HCT116 (cell line): ENCODE measurements at regions not wholly inside any gene's neighbourhood (a gene's known extent, or its start where the extent isn't known, plus 50 kb on each side); places are given as distances from the start of the nearest gene placed in this dataset.
"Not testable (repeated sequence)": the region's sequence is repeated elsewhere in the genome, so short reads cannot be mapped to it uniquely, and the experiment has no call there.

Experiments used
- ATF3 ChIP-seq: IDR thresholded peaks from 2 replicates; pipeline ENCODE4 v1.6.1; 2012
- CEBPB ChIP-seq: IDR thresholded peaks from 2 replicates; pipeline ENCODE4 v1.6.1; 2012; ENCODE audit warnings: low read depth
- CTCF ChIP-seq, 3 experiments: fragments of 200-600 bp in 1 of 3; sonication (generic) in 1 of 3; IDR thresholded peaks in 2 of 3; conservative IDR thresholded peaks in 1 of 3; 2 replicates each; pipeline ENCODE4 v1.5.1; 2012 to 2017; ENCODE audit warnings: low read depth in 2 of 3, low read length in 2 of 3, antibody characterized with exemption in 1 of 3, borderline replicate concordance in 1 of 3, control low read depth in 1 of 3, mild to moderate bottlenecking in 1 of 3, mixed read lengths in 1 of 3, mixed run types in 1 of 3, moderate library complexity in 1 of 3; ENCODE audit not compliant: insufficient read depth in 1 of 3
- ELF1 ChIP-seq: IDR thresholded peaks from 2 replicates; pipeline ENCODE4 v1.6.1; 2012; ENCODE audit warnings: low read depth, borderline replicate concordance
- MAX ChIP-seq: IDR thresholded peaks from 2 replicates; pipeline ENCODE4 v1.6.1; 2012
- POLR2A ChIP-seq: IDR thresholded peaks from 2 replicates; pipeline ENCODE4 v1.7.0; 2011; ENCODE audit warnings: borderline replicate concordance; ENCODE audit not compliant: insufficient read depth, insufficient read length; ENCODE audit errors: extremely low read depth
- YY1 ChIP-seq: IDR thresholded peaks from 2 replicates; pipeline ENCODE4 v1.6.1; 2011; ENCODE audit warnings: low read length, low read depth, moderate library complexity, mild to moderate bottlenecking; ENCODE audit not compliant: insufficient replicate concordance; ENCODE audit errors: extremely low read depth
- ZFX ChIP-seq: fragments of 450-650 bp; IDR thresholded peaks from 2 replicates; pipeline ENCODE4 v1.6.1; 2017
- ZNF274 ChIP-seq: fragments of 200-500 bp; sonication (Bioruptor generic); IDR thresholded peaks from 2 replicates; pipeline ENCODE4 v1.6.1; 2014; ENCODE audit warnings: mild to moderate bottlenecking, low read depth, low read length, inconsistent platforms

- not testable (repeated sequence) for TF ChIP-seq CEBPB; CTCF (IDR thresholded peaks at IDR 0.05 in 2 of 3, conservative IDR thresholded peaks at IDR 0.05 in 1 of 3; ENCODE audit: borderline replicate concordance in 1 of 3, insufficient read depth in 1 of 3, low read depth in 2 of 3, low read length in 2 of 3); POLR2A; ATF3; ZNF274; MAX; ZFX; ELF1; YY1
These were observed 621.9 kb upstream of the ITGA1 start for GRCh38 chr5:52165806-52166205.
